Hepatocyte (in vitro differentiated cells): ENCODE measurements at regions not wholly inside any gene's neighbourhood (a gene's known extent, or its start where the extent isn't known, plus 50 kb on each side); places are given as distances from the start of the nearest gene placed in this dataset.

Source experiments
- DNase-seq: peaks from one replicate; pipeline ENCODE4 v3.0.0-alpha.2; 2016; ENCODE audit warnings: low spot score
- H2AFZ ChIP-seq: fragments of 200-600 bp; sonication (generic); 2 replicates; pipeline ENCODE4 v1.6.0; 2016; ENCODE audit warnings: antibody characterized with exemption, mild to moderate bottlenecking
- H3K27ac ChIP-seq: fragments of 200-600 bp; sonication (generic); 2 replicates; pipeline ENCODE4 v1.5.1; 2016; ENCODE audit warnings: mild to moderate bottlenecking
- H3K27me3 ChIP-seq: fragments of 200-600 bp; sonication (generic); 2 replicates; pipeline ENCODE4 v1.6.1; 2016
- H3K36me3 ChIP-seq: fragments of 200-600 bp; sonication (generic); replicated peaks from 2 replicates; pipeline ENCODE4 v1.5.1; 2016; ENCODE audit warnings: low read depth; ENCODE audit not compliant: insufficient read depth
- H3K4me1 ChIP-seq: fragments of 200-600 bp; sonication (generic); 2 replicates; pipeline ENCODE4 v1.5.1; 2016; ENCODE audit warnings: mild to moderate bottlenecking, moderate library complexity; ENCODE audit not compliant: insufficient read depth
- H3K4me2 ChIP-seq: fragments of 200-600 bp; sonication (generic); 2 replicates; pipeline ENCODE4 v1.6.0; 2016
- H3K4me3 ChIP-seq: fragments of 200-600 bp; sonication (generic); 2 replicates; pipeline ENCODE4 v1.5.1; 2016; ENCODE audit warnings: mild to moderate bottlenecking
- H3K79me2 ChIP-seq: fragments of 200-600 bp; sonication (generic); 2 replicates; pipeline ENCODE4 v1.6.0; 2017; ENCODE audit warnings: mild to moderate bottlenecking
- H3K9me2 ChIP-seq: fragments of 200-600 bp; sonication (generic); replicated peaks from 2 replicates; pipeline ENCODE4 v1.6.0; 2017; ENCODE audit warnings: mild to moderate bottlenecking; ENCODE audit not compliant: insufficient read depth
- H3K9me3 ChIP-seq: fragments of 200-600 bp; sonication (generic); 2 replicates; pipeline ENCODE4 v1.5.1; 2016; ENCODE audit warnings: low read depth, mild to moderate bottlenecking
- H4K20me1 ChIP-seq: fragments of 200-600 bp; sonication (generic); 2 replicates; pipeline ENCODE4 v1.6.0; 2016; ENCODE audit warnings: mild to moderate bottlenecking; ENCODE audit not compliant: insufficient read depth, poor library complexity, severe bottlenecking
- CTCF ChIP-seq: fragments of 200-600 bp; sonication (generic); IDR thresholded peaks from 2 replicates; pipeline ENCODE4 v1.5.1; 2016; ENCODE audit warnings: antibody characterized with exemption, mild to moderate bottlenecking; ENCODE audit not compliant: poor library complexity
- EZH2 ChIP-seq: fragments of 200-600 bp; sonication (generic); IDR thresholded peaks from 2 replicates; pipeline ENCODE4 v1.6.1; 2016; ENCODE audit warnings: antibody characterized with exemption, mild to moderate bottlenecking, borderline replicate concordance
- EZH2phosphoT487 ChIP-seq: fragments of 200-600 bp; sonication (generic); IDR thresholded peaks from one replicate; pipeline ENCODE4 v1.6.1; 2018; ENCODE audit warnings: antibody characterized with exemption, mild to moderate bottlenecking, low read depth, moderate library complexity; ENCODE audit not compliant: unreplicated experiment, severe bottlenecking
- WGBS: methylation state at CpG from one replicate; pipeline ENCODE4 v1.1.6; 2016; ENCODE audit warnings: low lambda C conversion rate; ENCODE audit errors: missing lambda C conversion rate; 5-methylcytosine and 5-hydroxymethylcytosine counted together

- H3K9me2 ChIP-seq, result no peaks in the 10 kb centered on the region
- H3K4me1 ChIP-seq, result no peaks in the 10 kb centered on the region
- no peak overlapping the region for H3K4me3 ChIP-seq
- no peak overlapping the region for H3K4me2 ChIP-seq
- H3K36me3 ChIP-seq, result no peaks in the 10 kb centered on the region
- DNase-seq, result no peak
- H3K27me3 ChIP-seq, result no peaks in the 10 kb centered on the region
- no peaks in the 10 kb centered on the region for H3K79me2 ChIP-seq
- WGBS, result 61% methylated on average over 1 of the region's 1 CpG
- H3K9me3 ChIP-seq, result no peaks in the 10 kb centered on the region
- no peaks in the 10 kb centered on the region for H4K20me1 ChIP-seq
- H3K27ac ChIP-seq, result no peak overlapping the region
- TF ChIP-seq EZH2phosphoT487 (no peak), CTCF (no peak), EZH2 (no peak)
- H2AFZ ChIP-seq, result no peak overlapping the region
Measured at GRCh38 chr7:89511900-89512299, 642.4 kb upstream of the STEAP1 start.

GRCh38 chr7:89514970-89515369, 639.3 kb upstream of the STEAP1 start:
- H3K4me2 ChIP-seq, result no peak overlapping the region
- H2AFZ ChIP-seq, result no peak overlapping the region
- no peaks in the 10 kb centered on the region for H4K20me1 ChIP-seq
- no peaks in the 10 kb centered on the region for H3K79me2 ChIP-seq
- WGBS, result 51% methylated on average over 3 of the region's 3 CpGs
- H3K27me3 ChIP-seq, result no peaks in the 10 kb centered on the region
- no peaks in the 10 kb centered on the region for H3K9me2 ChIP-seq
- no peaks in the 10 kb centered on the region for H3K36me3 ChIP-seq
- no peaks in the 10 kb centered on the region for H3K9me3 ChIP-seq
- no peaks in the 10 kb centered on the region for H3K4me1 ChIP-seq
- H3K27ac ChIP-seq, result no peak overlapping the region
- no peak for DNase-seq
- TF ChIP-seq EZH2phosphoT487 (no peak), EZH2 (no peak), CTCF (no peak)
- no peak overlapping the region for H3K4me3 ChIP-seq

GRCh38 chr7:89517815-89518214, 636.5 kb upstream of the STEAP1 start:
- no peaks in the 10 kb centered on the region for H3K79me2 ChIP-seq
- no peaks in the 10 kb centered on the region for H3K27me3 ChIP-seq
- H3K4me3 ChIP-seq, result no peak overlapping the region
- no peak for DNase-seq
- no peaks in the 10 kb centered on the region for H3K4me1 ChIP-seq
- no peaks in the 10 kb centered on the region for H3K9me3 ChIP-seq
- no peak overlapping the region for H3K27ac ChIP-seq
- H2AFZ ChIP-seq, result no peak overlapping the region
- no peaks in the 10 kb centered on the region for H3K9me2 ChIP-seq
- H4K20me1 ChIP-seq, result no peaks in the 10 kb centered on the region
- H3K4me2 ChIP-seq, result no peak overlapping the region
- no peaks in the 10 kb centered on the region for H3K36me3 ChIP-seq
- TF ChIP-seq CTCF (no peak), EZH2phosphoT487 (no peak), EZH2 (no peak)
- 60% methylated on average over 1 of the region's 1 CpG for WGBS

GRCh38 chr7:89549768-89550167, 604.5 kb upstream of the STEAP1 start:
- Histone ChIP-seq H3K27me3 (no peaks in the 10 kb centered on the region), H4K20me1 (no peaks in the 10 kb centered on the region), H3K27ac (no peak overlapping the region), H2AFZ (no peak overlapping the region), H3K4me2 (no peak overlapping the region), H3K4me1 (no peaks in the 10 kb centered on the region), H3K36me3 (no peaks in the 10 kb centered on the region), H3K9me3 (no peaks in the 10 kb centered on the region), H3K79me2 (no peaks in the 10 kb centered on the region), H3K4me3 (no peak overlapping the region), H3K9me2 (no peaks in the 10 kb centered on the region)
- 28% methylated on average over 1 of the region's 1 CpG for WGBS
- DNase-seq, result no peak
- TF ChIP-seq EZH2phosphoT487, result no peak
- TF ChIP-seq EZH2, result no peak
- TF ChIP-seq CTCF, result no peak
